A549 (cell line): ENCODE measurements at regions not wholly inside any gene's neighbourhood (a gene's known extent, or its start where the extent isn't known, plus 50 kb on each side); places are given as distances from the start of the nearest gene placed in this dataset.

Experiments
- ATAC-seq, 2 experiments: fragments of 200-7000 bp in 1 of 2; fragments of >200 bp in 1 of 2; cut with Nextera tagmentation in 1 of 2; cut with Tn5 transposase in 1 of 2; 3 replicates each; pipeline versions ENCODE4 v1.8.0 to v1.9.1; 2018 to 2020; ENCODE audit warnings: mild to moderate bottlenecking in 1 of 2, moderate library complexity in 1 of 2
- CTCF ChIA-PET: fragments of 300-600 bp; sonication (Branson Sonifier 250); formaldehyde crosslinking; extraction: SDS; loops from one replicate; lab custom pipeline; 2021; ENCODE audit warnings: antibody characterized with exemption, inconsistent platforms; lab: Yijun Ruan, JAX
- POLR2A ChIA-PET: fragments of 350-600 bp; formaldehyde crosslinking; extraction: SDS; loops from one replicate; lab custom pipeline; 2021; ENCODE audit warnings: antibody characterized with exemption, inconsistent platforms; lab: Yijun Ruan, JAX
- DNase-seq, 2 experiments: peaks; one replicate each; pipeline versions ENCODE4 v3.0.0 to v3.0.0-alpha.2; 2011 to 2016; ENCODE audit warnings: low read depth in 1 of 2, low spot score in 1 of 2
- FAIRE-seq: peaks from 2 replicates; lab custom pipeline; 2011; peaks lifted over from hg19 to GRCh38; lab: Jason Lieb, UNC
- H3K27ac ChIP-seq, 2 experiments: fragments of >200 bp; sonication (Bioruptor Twin); formaldehyde crosslinking; 3 replicates each; pipeline ENCODE4 v1.5.1; 2016 to 2017
- H3K4me1 ChIP-seq: fragments of >200 bp; sonication (Bioruptor Twin); formaldehyde crosslinking; 3 replicates; pipeline ENCODE4 v1.6.1; 2016
- H3K4me2 ChIP-seq: fragments of >200 bp; sonication (Bioruptor Twin); formaldehyde crosslinking; 3 replicates; pipeline ENCODE4 v1.6.1; 2016
- H3K4me3 ChIP-seq: fragments of >200 bp; sonication (Bioruptor Twin); formaldehyde crosslinking; 3 replicates; pipeline ENCODE4 v1.5.1; 2016
- H3K9me3 ChIP-seq: fragments of >200 bp; sonication (Bioruptor Twin); formaldehyde crosslinking; 3 replicates; pipeline ENCODE4 v1.6.1; 2016
- CBX8 ChIP-seq: fragments of 200-600 bp; sonication (generic); IDR thresholded peaks from 2 replicates; pipeline ENCODE4 v1.6.1; 2016
- CHD2 ChIP-seq: fragments of 150-350 bp; IDR thresholded peaks from 2 replicates; pipeline ENCODE4 v1.6.1; 2014; ENCODE audit warnings: low read length; ENCODE audit not compliant: partially characterized antibody
- CHD4 ChIP-seq: fragments of 200-600 bp; sonication (generic); IDR thresholded peaks from 2 replicates; pipeline ENCODE4 v1.6.1; 2016; ENCODE audit warnings: antibody characterized with exemption, mild to moderate bottlenecking, borderline replicate concordance
- EHF ChIP-seq: fragments of 250-450 bp; sonication (Bioruptor Pico); IDR thresholded peaks from 2 replicates; pipeline ENCODE4 v1.5.0; 2020; ENCODE audit warnings: mild to moderate bottlenecking
- ESRRA ChIP-seq: fragments of 150-350 bp; IDR thresholded peaks from 2 replicates; pipeline ENCODE4 v1.6.1; 2014; ENCODE audit warnings: mild to moderate bottlenecking, low read length, borderline replicate concordance
- FOSL2 ChIP-seq, 2 experiments: fragments of 450-650 bp in 1 of 2; fragments of >200 bp in 1 of 2; sonication (Bioruptor Twin) in 1 of 2; formaldehyde crosslinking; IDR thresholded peaks; 2 replicates each; pipeline versions ENCODE4 v1.5.0 to v1.6.1; 2016 to 2020; ENCODE audit warnings: mild to moderate bottlenecking in 1 of 2, moderate library complexity in 1 of 2
- HEYL ChIP-seq: fragments of 250-450 bp; sonication (Bioruptor Pico); IDR thresholded peaks from 2 replicates; pipeline ENCODE4 v1.8.0; 2021; ENCODE audit warnings: mild to moderate bottlenecking, moderate library complexity
- KDM1A ChIP-seq: fragments of 200-600 bp; sonication (generic); IDR thresholded peaks from 2 replicates; pipeline ENCODE4 v1.6.1; 2016; ENCODE audit warnings: low read depth, mild to moderate bottlenecking
- KDM5A ChIP-seq: fragments of 200-600 bp; sonication (generic); IDR thresholded peaks from 2 replicates; pipeline ENCODE4 v1.6.1; 2016; ENCODE audit warnings: antibody characterized with exemption, mild to moderate bottlenecking
- MAZ ChIP-seq: fragments of 150-350 bp; IDR thresholded peaks from 2 replicates; pipeline ENCODE4 v1.6.1; 2014; ENCODE audit warnings: antibody characterized with exemption, low read depth, low read length, borderline replicate concordance
- MYC ChIP-seq: IDR thresholded peaks from 2 replicates; pipeline ENCODE4 v1.6.1; 2012; ENCODE audit warnings: mild to moderate bottlenecking, inconsistent platforms, low read length, improper control_type of control experiment, borderline replicate concordance
- RARB ChIP-seq: fragments of 250-450 bp; sonication (Bioruptor Pico); IDR thresholded peaks from 2 replicates; pipeline ENCODE4 v1.8.0; 2021; ENCODE audit warnings: mild to moderate bottlenecking, moderate library complexity
- ZNF302 ChIP-seq: fragments of 250-450 bp; sonication (Bioruptor Pico); IDR thresholded peaks from 2 replicates; pipeline ENCODE4 v1.9.0; 2021; ENCODE audit warnings: inconsistent platforms, mild to moderate bottlenecking, moderate library complexity
- ZSCAN20 ChIP-seq: fragments of 250-450 bp; sonication (Bioruptor Pico); IDR thresholded peaks from 2 replicates; pipeline ENCODE4 v1.8.0; 2022; ENCODE audit warnings: mild to moderate bottlenecking, moderate library complexity
- WGBS: methylation state at CpG from one replicate; pipeline ENCODE4 v1.1.6; 2017; ENCODE audit errors: missing lambda C conversion rate; 5-methylcytosine and 5-hydroxymethylcytosine counted together
- TF ChIP-seq, protein P1 (sequence below): fragments of 200-600 bp; sonication (generic); IDR thresholded peaks from 2 replicates; pipeline ENCODE4 v1.6.1; 2016; ENCODE audit warnings: antibody characterized with exemption, mild to moderate bottlenecking, moderate library complexity
- TF ChIP-seq, protein P2 (sequence below): IDR thresholded peaks from 2 replicates; pipeline ENCODE4 v1.6.1; 2012
- TF ChIP-seq, protein P3 (sequence below): IDR thresholded peaks from 2 replicates; pipeline ENCODE4 v1.6.1; 2012
- TF ChIP-seq, protein P4 (sequence below): fragments of >200 bp; sonication (Bioruptor Twin); formaldehyde crosslinking; IDR thresholded peaks from 3 replicates; pipeline ENCODE4 v1.6.1; 2016
- TF ChIP-seq, protein P5 (sequence below): fragments of 250-450 bp; sonication (Bioruptor Pico); IDR thresholded peaks from 2 replicates; pipeline ENCODE4 v1.5.0; 2020; ENCODE audit warnings: low read depth, mild to moderate bottlenecking, moderate library complexity
- TF ChIP-seq, protein P6 (sequence below): fragments of >200 bp; sonication (Bioruptor Twin); formaldehyde crosslinking; IDR thresholded peaks from 2 replicates; pipeline ENCODE4 v1.6.1; 2016
- TF ChIP-seq, protein P7 (sequence below): fragments of 250-450 bp; sonication (Bioruptor Pico); IDR thresholded peaks from 2 replicates; pipeline ENCODE4 v1.5.0; 2021; ENCODE audit warnings: mild to moderate bottlenecking, moderate library complexity, borderline replicate concordance

DNA sequence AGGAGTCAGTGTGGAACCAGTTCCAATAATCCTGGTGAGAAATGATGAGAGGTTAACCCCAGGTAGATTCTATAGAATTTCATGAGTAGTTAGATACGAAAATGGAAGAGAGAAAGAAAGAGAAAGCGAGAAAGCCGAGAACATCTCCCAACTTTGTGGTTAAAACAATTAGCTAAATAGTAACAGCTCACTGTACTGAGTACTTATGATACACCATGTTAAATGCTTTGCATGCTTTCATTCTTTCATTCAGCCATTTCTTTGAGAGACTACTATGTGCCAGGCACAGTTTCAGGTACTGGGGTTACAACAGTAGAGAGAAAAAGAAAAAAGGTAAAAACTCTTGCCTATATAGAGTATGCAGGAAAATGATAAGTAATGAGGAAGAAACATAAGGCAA, 109.7 kb upstream of the SYT6 start:
- CTCF ChIA-PET: interaction anchor here (0.8 kb wide), 1 partner anchor 19 kb away, joined by 3 read pairs; no protein-coding TSS in a partner anchor
- TF ChIP-seq FOSL2 (IDR thresholded peaks at IDR 0.05): no peak
- TF ChIP-seq FOSL2 (CRISPR knock-in tag; IDR thresholded peaks at IDR 0.05): no peak
- TF ChIP-seq, protein P1, sequence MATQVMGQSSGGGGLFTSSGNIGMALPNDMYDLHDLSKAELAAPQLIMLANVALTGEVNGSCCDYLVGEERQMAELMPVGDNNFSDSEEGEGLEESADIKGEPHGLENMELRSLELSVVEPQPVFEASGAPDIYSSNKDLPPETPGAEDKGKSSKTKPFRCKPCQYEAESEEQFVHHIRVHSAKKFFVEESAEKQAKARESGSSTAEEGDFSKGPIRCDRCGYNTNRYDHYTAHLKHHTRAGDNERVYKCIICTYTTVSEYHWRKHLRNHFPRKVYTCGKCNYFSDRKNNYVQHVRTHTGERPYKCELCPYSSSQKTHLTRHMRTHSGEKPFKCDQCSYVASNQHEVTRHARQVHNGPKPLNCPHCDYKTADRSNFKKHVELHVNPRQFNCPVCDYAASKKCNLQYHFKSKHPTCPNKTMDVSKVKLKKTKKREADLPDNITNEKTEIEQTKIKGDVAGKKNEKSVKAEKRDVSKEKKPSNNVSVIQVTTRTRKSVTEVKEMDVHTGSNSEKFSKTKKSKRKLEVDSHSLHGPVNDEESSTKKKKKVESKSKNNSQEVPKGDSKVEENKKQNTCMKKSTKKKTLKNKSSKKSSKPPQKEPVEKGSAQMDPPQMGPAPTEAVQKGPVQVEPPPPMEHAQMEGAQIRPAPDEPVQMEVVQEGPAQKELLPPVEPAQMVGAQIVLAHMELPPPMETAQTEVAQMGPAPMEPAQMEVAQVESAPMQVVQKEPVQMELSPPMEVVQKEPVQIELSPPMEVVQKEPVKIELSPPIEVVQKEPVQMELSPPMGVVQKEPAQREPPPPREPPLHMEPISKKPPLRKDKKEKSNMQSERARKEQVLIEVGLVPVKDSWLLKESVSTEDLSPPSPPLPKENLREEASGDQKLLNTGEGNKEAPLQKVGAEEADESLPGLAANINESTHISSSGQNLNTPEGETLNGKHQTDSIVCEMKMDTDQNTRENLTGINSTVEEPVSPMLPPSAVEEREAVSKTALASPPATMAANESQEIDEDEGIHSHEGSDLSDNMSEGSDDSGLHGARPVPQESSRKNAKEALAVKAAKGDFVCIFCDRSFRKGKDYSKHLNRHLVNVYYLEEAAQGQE: no peak
- TF ChIP-seq KDM5A: no peak
- TF ChIP-seq, protein P2, sequence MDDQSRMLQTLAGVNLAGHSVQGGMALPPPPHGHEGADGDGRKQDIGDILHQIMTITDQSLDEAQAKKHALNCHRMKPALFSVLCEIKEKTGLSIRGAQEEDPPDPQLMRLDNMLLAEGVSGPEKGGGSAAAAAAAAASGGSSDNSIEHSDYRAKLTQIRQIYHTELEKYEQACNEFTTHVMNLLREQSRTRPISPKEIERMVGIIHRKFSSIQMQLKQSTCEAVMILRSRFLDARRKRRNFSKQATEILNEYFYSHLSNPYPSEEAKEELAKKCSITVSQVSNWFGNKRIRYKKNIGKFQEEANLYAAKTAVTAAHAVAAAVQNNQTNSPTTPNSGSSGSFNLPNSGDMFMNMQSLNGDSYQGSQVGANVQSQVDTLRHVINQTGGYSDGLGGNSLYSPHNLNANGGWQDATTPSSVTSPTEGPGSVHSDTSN: no peak
- no peak for TF ChIP-seq HEYL
- no peak for TF ChIP-seq MAZ
- no peak for TF ChIP-seq ZNF302 (CRISPR knock-in tag)
- TF ChIP-seq, all 56 proteins: peak for 0
- Histone ChIP-seq H3K4me2 (no peak overlapping the region), H3K9me3 (no peaks in the 10 kb centered on the region), H3K4me1 (no peaks in the 10 kb centered on the region), H3K27ac (no peak overlapping the region), H3K4me3 (no peak overlapping the region)
- 40% methylated on average over 3 of the region's 3 CpGs for WGBS
- POLR2A ChIA-PET: no interaction called here
- no peak for DNase-seq
- FAIRE-seq: no peak
- no peak for ATAC-seq

DNA sequence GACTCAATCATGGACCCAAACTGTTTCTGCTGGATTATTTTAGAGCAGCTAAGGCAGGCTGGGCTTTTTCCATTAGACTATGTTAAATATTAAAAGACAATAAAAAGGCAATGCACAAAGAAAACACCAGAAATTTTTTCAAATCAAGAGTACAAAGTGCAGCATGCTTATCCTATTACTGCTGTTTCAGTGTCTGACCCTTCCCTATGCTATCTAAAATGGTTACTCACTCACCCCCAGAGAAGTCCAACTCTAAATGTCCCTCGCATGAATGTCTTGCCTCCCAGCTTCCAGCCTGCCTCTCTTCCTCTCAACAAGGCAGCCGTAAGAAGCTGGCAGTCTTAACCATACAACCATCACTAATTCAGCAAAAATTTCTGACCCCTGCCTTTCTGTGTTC, 108.7 kb upstream of the SYT6 start:
- DNase-seq: no peak
- Histone ChIP-seq H3K4me3 (no peak overlapping the region), H3K4me2 (peak overlapping the region; percentile 17; the same call in 1 of the 3 replicates), H3K27ac (no peak overlapping the region), H3K9me3 (no peaks in the 10 kb centered on the region), H3K4me1 (no peaks in the 10 kb centered on the region)
- WGBS: 42% methylated on average over 2 of the region's 2 CpGs
- TF ChIP-seq RARB (CRISPR knock-in tag): no peak
- FAIRE-seq: no peak
- ChIA-PET POLR2A (no interaction called here), CTCF (no interaction called here)
- no peak for ATAC-seq

DNA sequence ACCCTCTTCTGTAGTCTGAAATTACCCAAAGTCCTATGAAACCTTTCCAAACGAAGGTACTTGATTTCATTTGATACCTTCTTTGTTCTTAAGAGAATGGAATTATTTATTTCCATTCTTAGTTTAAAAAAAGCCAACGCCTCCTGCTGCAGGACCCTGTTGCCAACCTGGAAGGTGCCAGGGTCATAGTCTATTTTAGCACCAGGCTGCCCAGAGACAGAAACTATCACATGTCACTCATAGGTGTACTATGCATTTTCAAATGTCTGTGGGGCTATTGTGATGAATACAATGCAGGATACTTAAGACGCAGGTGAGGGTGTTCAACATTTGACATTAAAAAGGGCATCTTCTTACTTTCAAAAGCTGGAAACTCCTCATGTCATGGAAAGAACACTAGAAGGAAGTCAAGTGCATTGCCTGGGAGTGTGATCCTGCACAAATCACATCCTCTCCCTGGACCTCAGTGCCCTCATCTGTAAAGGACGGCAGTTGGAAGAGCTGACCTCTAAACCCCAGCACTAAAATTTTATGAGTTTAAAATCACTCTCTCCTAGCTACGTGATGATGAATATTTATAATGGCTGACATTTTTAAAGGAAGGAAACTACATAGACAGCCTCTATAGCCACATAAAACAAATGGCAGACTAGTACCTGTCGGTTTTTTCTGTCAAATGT, 107.3 kb upstream of the SYT6 start:
- Histone ChIP-seq H3K4me1 (no peaks in the 10 kb centered on the region), H3K27ac (no peak overlapping the region), H3K9me3 (no peaks in the 10 kb centered on the region), H3K4me3 (no peak overlapping the region), H3K4me2 (no peak overlapping the region)
- DNase-seq (no peak), ATAC-seq (no peak), FAIRE-seq (no peak)
- 32% methylated on average over 6 of the region's 6 CpGs for WGBS
- CTCF ChIA-PET: no interaction called here
- POLR2A ChIA-PET: no interaction called here
- TF ChIP-seq KDM5A (no peak), ZNF302 (CRISPR knock-in tag) (no peak), CHD4 (no peak), ESRRA (no peak), KDM1A (no peak), CBX8 (no peak), MYC (no peak), CHD2 (no peak), ZSCAN20 (CRISPR knock-in tag) (no peak), EHF (no peak)
- TF ChIP-seq, protein P3, sequence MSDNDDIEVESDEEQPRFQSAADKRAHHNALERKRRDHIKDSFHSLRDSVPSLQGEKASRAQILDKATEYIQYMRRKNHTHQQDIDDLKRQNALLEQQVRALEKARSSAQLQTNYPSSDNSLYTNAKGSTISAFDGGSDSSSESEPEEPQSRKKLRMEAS: no peak
- TF ChIP-seq, protein P4, sequence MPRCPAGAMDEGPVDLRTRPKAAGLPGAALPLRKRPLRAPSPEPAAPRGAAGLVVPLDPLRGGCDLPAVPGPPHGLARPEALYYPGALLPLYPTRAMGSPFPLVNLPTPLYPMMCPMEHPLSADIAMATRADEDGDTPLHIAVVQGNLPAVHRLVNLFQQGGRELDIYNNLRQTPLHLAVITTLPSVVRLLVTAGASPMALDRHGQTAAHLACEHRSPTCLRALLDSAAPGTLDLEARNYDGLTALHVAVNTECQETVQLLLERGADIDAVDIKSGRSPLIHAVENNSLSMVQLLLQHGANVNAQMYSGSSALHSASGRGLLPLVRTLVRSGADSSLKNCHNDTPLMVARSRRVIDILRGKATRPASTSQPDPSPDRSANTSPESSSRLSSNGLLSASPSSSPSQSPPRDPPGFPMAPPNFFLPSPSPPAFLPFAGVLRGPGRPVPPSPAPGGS: no peak
- TF ChIP-seq, protein P5, sequence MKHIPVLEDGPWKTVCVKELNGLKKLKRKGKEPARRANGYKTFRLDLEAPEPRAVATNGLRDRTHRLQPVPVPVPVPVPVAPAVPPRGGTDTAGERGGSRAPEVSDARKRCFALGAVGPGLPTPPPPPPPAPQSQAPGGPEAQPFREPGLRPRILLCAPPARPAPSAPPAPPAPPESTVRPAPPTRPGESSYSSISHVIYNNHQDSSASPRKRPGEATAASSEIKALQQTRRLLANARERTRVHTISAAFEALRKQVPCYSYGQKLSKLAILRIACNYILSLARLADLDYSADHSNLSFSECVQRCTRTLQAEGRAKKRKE (CRISPR knock-in tag): no peak
- TF ChIP-seq, protein P6, sequence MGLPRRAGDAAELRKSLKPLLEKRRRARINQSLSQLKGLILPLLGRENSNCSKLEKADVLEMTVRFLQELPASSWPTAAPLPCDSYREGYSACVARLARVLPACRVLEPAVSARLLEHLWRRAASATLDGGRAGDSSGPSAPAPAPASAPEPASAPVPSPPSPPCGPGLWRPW: no peak
- TF ChIP-seq, protein P7, sequence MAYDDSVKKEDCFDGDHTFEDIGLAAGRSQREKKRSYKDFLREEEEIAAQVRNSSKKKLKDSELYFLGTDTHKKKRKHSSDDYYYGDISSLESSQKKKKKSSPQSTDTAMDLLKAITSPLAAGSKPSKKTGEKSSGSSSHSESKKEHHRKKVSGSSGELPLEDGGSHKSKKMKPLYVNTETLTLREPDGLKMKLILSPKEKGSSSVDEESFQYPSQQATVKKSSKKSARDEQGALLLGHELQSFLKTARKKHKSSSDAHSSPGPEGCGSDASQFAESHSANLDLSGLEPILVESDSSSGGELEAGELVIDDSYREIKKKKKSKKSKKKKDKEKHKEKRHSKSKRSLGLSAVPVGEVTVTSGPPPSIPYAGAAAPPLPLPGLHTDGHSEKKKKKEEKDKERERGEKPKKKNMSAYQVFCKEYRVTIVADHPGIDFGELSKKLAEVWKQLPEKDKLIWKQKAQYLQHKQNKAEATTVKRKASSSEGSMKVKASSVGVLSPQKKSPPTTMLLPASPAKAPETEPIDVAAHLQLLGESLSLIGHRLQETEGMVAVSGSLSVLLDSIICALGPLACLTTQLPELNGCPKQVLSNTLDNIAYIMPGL (CRISPR knock-in tag): no peak
- TF ChIP-seq, protein P2: no peak
